ENCODE measurements at regions not wholly inside any gene's neighbourhood (a gene's known extent, or its start where the extent isn't known, plus 50 kb on each side); places are given as distances from the start of the nearest gene placed in this dataset.
"Not testable (repeated sequence)": the region's sequence is repeated elsewhere in the genome, so short reads cannot be mapped to it uniquely, and the experiment has no call there.

DNA sequence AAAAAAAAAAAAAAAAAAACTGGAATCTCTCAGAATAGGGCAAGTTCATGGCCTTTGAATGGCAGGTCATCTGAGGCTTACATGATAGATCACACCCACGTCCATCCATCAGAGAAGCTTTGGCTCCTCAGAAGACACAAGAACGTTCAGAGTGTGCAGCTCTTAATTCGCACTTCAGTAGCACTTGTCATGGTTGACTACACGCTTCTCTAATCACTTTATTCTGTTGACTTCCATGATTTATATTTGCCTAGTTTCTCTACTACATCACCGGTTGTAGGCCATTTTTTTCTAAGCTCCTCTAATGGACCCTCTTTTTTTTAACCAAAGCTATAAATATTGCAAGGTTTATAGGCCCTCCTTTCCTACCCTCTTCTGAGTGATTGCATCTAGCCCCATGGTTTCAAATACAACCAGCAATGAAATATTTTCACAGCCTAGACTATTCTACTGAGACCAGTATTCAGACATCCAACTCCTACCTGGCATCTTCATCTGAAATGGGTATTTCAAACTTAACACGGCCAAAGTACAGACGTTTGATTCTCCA, 305.4 kb upstream of the CELF2 start:
- no peak for DNase-seq

DNA sequence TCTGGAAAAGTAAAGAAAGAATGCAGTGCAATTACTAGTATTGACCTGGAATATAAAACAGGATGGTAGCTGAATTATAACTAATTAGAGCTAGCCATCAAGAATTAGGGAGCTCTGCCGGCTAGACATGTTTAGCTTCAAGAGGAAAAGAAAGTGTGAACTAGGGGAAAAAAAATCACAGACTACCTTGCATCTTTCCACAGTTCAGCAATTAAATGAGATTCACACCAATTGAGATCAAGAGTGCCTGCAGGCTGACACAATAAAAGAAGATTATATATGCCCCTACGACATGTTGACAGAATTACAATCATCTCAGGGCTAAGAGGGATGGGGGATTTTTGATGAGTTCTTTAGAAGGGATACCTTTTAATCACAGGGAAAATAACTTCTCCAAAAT, 303.3 kb upstream of the CELF2 start:
- DNase-seq: no peak

DNA sequence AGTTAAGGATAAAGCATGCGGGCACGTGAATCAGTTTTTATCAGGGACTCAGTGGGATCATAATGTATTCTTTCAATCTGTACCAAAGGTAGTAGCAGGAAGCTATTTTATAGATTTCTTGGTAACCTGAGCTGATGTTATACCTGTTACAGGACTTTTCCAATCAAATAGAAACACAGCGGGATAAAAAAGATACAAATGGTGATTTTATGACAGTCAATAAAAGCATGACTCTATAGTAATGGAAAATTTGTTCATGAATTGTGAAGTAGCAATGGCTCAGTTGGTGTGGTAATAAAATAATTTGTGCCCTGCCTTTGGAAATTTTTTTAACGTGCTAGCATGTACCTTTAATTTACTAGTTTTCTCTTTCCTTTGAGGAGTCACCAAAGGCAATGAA, 300.7 kb upstream of the CELF2 start:
- DNase-seq: no peak

DNA sequence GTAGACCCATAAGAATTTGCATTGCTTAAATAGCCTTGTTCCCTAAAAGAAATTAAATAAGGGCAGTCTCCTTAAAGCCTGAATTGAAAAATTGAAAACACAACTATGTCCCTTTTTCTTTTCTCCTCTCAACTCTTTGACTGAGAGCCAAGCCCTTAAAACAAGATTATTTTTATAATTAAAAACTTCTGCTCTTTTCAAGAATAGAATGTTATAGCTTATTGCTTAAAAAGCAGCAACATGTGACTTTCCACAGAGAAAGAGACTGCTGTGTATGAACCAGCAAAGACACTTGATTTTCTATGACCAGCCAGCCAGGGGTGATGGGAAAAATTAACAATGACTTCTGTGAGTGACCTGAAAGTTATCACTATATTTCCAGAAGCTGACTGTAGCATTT, 295.2 kb upstream of the CELF2 start:
- no peak for DNase-seq

DNA sequence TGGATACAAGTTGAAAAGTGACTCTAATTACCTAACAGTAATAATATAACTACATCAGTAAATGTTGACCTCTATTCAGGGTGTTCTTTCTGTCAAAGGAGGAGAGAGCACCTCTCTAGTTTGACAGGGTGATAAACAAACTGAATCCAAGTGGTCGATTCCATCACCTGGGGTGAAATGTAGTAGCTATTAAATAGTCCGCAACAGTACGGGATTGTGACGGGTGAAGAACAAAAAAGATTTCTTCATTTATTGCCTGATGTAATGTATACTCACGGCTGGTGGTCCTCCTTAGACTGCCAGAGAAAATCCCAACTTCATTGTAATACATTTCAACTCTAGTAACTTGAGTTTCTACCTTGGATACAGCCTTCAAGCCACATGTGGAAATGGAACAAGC, 292.5 kb upstream of the CELF2 start:
- no peak for DNase-seq

DNA sequence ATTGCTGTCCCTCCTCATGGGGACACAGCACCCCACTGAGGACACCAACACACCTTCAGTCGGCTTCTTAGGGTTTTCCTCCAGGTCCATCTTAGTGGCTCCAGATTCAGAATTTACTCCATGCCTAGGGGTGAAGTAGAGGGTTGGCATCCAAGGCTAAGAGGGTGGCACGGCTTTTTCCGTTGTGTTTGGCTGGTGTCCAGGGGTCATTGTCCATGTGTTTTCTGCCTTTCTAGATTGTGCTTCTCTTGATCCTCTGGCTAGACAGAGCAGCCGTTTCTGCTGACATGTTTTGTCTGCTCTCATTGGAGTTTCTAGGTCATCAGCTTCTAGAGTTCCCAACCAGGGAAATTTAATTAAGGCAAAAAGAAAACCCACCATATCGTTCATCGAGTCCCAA, 291.6 kb upstream of the CELF2 start:
- DNase-seq: no peak

DNA sequence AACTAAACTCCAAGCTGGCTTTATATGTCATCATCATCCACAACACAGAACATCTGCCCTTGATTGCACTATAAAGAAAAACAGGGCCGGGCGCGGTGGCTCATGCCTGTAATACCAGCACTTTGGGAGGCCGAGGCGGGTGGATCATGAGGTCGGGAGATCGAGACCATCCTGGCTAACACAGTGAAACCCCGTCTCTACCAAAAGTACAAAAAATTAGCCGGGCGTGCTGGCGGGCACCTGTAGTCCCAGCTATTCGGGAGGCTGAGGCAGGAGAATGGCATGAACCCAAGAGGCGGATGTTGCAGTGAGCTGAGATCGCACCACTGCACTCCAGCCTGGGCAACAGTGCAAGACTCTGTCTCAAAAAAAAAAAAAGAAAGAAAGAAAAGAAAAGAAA, 290.3 kb upstream of the CELF2 start:
- not testable (repeated sequence) for DNase-seq

DNA sequence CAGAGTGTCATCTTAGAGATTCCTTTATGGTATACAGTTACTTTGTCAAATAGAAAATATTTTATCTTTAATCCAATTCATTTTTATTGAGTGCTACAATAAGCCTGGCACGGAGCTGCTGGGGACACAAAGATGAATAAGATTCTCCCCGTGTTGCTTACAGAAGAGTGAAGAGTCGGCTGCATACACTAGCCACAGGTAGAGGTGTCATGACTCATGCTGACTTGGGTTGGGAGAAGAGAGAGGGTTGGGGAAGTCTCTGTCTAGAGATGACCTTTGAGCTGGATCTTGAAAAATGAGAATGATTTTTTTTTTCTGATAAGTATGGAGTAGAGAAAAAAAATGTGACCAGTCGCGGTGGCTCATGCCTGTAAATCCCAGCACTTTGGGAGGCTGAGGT, 289.9 kb upstream of the CELF2 start:
- no peak for DNase-seq

DNA sequence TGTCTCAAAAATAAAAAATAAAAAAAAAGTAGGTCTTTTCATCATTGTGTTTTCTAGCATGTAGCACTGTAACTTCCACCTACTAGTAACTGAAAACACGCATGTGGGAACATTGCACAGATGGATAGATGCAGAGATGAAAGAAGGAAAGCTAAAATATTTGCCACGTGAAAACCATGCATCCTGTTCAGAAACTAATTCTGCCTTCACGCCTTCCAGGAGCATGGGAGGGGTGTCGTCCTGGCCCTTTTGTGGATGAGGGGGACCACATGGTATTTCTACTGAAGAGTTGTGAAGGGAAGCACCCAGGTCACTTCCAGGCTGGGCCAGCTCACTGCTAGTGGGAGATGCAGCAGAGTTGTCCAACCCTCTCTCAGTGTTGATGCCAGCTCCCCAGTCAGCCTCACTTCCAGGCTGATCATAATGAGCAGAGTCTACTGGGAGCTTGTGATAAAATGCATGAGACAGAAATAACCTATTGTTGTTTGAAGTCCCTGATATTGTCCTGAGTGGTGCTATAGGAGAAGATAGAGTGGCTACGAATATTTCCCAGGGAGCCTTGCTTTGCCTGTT, 287.1 kb upstream of the CELF2 start:
- DNase-seq: no peak

DNA sequence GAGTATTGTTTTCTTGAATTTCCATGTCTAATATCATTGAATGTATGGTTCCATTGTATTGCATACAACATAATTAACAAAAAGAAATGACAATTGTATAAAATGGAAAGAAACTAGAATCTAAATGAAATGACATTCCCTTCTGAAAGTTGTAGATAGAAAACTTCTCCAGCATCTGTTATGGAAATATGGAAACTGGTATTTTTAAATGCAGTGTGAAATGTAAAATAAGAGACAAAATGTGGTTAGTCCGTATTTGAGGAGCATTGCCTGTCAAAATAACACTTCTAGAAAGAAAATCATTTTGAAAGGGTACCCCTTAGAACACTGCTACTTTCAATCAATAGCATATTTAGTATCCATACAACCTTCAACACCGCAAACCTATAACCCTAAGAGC, 286.3 kb upstream of the CELF2 start:
- no peak for DNase-seq

DNA sequence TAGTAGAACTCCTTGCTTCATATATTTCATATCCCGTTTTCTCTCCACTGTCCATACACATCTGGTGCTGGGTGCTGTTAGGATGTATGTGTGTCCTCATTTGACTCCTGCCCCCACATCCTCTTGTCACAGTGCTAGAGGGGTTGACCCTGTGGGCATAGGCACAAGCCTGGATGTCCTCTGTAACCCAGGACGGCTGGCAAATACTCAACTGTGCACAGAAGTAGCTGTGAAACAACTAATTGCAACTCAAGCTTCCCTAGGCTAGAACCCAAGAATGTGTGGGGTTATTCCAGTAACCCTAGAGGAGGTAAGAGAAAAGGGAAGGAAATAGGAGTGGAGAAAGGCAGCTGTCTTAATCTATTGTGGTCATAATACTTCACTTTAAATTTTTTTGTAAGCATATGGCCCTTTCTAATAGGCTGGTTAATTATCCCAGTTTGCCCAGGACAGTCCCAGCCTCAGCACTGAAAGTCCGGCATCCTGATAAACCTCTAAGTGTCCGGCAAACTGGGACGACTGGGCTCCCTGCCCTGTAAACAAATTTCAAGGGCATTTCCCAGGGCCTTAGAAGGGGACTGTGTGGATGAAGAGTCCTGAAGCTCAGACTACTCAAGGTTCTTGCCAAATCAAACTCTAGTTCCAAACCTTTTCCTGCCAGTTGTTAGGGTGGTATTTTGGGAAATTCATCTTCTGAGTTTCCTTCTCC, 283.2 kb upstream of the CELF2 start:
- DNase-seq: no peak

DNA sequence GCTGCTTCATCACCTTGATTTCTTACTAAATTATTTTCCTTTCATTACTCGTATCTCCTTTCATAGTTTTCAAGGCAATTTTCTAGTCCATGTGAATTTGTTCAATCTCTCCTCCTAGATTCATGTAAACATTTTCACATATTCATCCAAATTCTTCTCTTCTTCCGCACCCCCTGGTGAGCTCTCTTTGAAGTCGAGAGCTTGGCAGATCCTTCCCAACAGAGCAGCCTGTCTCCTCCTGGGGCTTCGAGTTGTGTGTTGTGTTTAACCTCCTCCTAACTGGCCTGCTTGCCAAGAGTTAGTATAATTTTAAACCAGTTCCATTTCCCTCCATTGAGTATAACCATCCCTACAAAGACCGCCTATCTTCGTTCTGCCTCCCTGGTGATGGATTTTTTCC, 272.4 kb upstream of the CELF2 start:
- no peak for DNase-seq

DNA sequence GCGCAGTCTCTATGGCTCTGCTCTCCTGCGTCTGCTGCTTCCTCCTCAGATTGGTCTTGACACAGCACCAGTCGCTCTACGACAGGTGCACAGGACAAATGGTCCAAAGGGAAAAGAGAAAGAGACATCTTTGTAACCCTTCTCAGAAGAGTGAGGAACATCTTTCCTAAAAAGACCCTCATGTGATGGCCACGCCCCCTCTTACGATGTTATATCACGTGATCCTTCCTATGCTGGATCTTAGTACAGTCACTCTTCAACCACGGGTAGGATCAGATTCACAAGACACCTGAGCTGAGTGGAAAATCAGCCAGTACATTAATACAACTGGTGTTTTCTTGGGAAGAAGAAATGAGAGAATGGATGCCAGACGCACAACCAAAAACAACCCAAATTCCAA, 262.2 kb upstream of the CELF2 start:
- DNase-seq: no peak

DNA sequence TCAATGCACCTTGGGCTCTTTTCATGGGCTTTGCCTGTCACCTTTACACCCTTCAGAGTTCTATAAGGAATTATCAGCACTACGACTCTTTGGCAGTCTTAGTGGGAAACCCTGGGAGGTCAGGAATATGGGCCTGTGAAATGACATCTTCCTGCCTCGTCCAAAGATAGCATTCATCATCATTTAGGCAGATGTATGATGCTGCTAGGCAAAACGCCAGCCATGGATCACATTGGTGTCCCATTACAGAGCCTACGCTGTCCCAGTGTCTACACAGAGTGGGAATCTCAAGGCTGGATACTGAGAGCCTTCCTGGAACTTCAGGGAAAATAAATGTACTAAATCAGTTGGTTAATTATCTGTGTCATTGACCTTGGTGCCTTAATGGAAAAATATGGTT, 259.4 kb upstream of the CELF2 start:
- DNase-seq: peak; percentile 33

DNA sequence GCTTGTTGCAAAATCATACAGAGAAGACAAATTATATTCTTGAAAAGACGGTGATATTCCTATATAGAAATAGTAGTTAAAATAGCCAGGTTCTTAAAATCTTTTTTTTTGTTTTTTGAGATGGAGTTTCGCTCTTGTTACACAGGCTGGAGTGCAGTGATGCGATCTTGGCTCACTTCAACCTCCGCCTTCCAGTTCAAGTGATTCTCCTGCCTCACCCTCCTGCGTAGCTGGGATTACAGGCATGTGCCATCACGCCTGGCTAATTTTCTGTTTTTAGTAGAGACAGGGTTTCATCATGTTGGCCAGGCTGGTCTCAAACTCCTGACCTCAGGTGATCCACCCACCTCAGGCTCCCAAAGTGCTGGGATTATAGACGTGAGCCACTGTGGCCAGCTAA, 257.9 kb upstream of the CELF2 start:
- not testable (repeated sequence) for DNase-seq

DNA sequence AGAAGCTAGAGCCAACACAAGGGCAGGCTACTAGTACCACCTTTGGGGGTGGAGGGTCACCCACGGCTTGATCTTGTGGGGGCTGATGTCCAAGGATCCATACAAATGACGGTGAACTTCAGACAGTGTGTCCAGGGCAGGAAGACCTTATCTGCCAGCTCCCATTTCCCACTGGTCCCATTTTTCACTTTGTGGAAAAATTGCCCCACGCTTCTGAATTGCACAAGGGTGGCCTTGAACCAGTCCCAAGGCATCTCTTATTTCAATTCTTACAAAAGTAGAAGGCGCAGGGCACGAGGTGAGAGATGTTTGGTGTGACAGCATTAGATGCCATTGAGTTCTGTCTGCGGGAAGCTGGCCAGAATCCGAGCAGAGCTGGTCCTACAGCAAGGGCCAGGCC, 252.7 kb upstream of the CELF2 start:
- DNase-seq: no peak

DNA sequence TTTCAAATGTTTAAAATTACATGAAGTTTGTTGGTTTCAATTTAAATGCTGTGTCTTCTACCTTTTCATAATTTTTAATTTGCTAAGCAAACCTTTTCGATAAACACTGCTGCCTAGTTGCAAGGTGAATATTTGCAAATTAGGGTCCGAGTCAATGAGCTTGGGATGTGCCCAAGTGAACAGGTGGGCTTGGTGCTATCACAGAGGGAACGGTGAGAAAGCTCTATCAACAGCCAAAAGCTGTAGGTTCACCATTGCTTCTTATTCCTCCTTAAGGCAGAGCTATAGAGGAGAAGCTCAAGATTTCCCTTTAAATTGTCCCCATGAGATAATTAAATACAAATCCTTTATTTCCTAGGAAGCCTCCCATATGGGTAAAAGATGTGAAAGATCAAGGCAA, 245.3 kb upstream of the CELF2 start:
- DNase-seq: no peak

DNA sequence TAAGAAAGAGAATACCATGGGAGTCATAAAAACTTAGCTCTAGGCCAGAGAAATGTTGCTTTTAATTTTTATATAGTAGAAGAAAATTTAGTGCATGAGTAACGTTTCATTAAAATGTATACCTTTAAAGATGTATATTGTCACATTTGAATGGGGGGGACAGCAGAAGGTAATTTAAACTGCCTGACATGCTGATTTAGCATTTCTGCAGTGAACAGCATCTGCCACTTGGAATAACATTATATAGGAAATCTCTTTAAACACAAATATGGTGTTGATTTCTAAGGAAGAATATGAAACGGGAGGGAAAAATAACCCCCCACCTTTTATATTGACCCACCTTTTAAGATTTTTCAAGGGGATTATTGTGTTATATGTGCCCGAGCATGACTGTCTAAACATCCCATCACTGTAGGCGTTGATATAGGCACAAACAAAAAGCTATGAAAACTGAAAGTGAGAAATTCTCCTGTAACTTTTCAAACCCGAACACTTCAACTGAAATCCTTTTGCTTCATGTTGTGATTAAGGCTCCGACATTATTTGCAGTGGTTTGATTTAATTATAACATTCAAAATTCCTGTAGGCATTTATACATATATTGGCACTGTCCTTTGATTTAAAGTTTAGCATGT, 244.7 kb upstream of the CELF2 start:
- no peak for DNase-seq

DNA sequence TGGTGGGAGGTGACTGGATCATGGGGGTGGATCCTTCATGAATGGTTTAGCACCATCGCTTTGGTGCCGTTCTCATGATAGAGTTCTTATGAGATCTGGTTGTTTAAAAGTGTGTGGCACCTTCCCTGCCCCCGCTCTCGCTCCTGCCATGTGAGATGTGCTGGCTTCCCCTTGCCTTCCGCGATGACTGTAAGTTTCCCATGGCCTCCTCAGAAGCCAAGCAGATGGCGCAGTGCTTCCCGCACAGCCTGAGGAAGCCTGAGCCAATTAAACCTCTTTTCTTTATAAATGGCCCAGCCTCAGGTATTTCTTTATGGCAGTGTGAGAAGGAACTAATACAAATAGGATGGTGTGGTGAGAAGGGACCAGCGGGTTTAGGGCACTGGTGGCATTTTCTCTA, 243.3 kb upstream of the CELF2 start:
- DNase-seq: no peak

DNA sequence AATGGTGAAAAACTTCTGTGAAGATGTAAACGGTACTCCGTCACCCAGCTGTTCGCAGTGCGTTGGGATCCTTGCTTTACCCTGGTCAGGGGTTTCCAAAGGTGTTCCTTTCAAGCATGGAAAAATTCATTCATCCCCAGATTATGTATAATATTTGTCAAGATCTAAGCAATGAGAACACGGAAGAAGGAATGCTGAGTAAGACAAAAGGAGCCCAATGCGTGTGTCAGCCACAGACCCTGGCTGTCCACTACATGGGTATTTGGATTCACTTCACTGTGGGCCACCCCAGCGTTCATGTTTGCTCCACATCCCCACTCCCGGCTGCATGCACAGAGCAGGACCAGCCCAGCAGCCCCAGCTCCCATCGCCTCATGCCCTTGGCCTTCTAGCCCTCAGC, 241.3 kb upstream of the CELF2 start:
- no peak for DNase-seq

DNA sequence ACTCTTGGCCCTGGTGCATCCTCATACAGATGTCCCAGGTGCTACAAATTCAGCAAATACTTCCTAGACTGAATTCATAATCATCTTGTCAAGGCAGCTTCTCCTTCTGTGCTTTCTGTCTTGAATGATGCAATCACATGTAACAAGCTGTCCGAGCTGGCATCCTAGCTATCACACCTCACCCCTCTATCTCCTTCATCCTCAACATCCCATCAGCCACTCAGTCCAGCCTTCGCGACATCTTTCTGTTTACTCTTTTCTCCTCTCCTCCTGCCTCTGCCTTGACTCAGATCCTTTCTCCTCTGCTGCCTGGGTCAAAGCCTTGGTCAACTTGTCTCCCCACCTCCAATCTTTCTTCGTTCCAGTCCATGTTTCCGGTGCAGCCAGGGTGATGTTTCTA, 240.4 kb upstream of the CELF2 start:
- no peak for DNase-seq

DNA sequence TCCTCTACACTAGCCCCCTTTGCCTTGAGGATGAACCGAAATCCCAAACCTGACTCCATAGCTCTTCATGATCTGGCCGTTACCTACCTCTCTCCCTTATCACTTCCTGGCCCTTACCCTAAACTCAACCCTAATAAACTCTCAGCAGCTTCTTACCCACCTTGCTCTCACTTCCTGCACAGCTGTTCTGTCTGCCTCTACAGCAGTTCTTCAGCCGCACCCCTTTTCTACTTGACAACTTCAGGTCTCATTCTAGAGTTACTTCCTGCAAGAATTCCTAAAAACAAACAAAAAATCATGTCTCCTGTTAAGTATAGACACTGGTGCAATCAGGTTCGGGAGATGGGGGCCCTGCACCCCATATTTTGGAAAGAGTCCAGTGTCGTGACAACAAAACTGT, 239.9 kb upstream of the CELF2 start:
- no peak for DNase-seq

DNA sequence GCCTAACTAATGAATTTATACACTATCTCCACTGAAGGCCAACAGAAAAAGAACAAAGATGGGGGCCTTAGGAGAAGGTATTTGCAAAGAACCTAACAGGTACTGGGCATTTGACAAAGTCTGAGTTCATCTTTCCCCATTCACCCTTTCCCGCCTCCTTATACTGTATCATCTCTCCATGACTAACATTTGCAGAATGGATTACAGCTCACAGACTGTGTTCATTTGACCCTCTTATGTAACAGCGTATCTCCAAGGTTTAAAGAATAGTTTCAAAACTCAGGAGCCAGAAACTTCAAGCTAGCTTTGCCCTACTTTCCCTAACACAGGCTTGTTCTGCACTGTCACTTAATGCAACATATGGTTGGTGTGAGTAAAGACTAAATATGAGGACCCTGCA, 238.7 kb upstream of the CELF2 start:
- DNase-seq: no peak

DNA sequence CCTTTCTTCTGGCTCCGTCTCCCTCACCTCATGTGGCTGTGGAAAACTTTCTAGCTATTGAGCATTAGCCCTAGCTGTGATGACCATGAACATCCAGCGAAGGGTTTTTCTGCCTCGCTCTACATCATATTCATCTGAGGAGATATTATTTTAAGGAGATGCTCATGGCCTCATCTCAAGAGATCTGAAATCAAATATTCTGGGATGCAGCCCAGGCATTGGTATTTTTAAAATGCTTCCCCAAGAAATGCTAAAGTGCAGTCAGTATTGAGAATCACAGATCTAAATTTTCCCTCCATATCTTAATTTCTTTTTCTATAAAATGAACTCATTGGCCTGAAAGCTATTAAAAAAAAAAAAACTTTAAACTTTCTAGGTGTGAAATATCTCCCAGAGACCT, 238.2 kb upstream of the CELF2 start:
- no peak for DNase-seq

All from muscle of arm (tissue), 1 donor.